SK-N-MC (cell line): ENCODE measurements at regions not wholly inside any gene's neighbourhood (a gene's known extent, or its start where the extent isn't known, plus 50 kb on each side); places are given as distances from the start of the nearest gene placed in this dataset.

Experiments
- EZH2 ChIP-seq: fragments of 200-600 bp; sonication (generic); IDR thresholded peaks from one replicate; pipeline ENCODE4 v1.6.1; 2017; ENCODE audit warnings: antibody characterized with exemption
- POLR2AphosphoS5 ChIP-seq: IDR thresholded peaks from 2 replicates; pipeline ENCODE4 v1.6.1; 2012; ENCODE audit warnings: mild to moderate bottlenecking, low read depth, low read length, borderline replicate concordance

DNA sequence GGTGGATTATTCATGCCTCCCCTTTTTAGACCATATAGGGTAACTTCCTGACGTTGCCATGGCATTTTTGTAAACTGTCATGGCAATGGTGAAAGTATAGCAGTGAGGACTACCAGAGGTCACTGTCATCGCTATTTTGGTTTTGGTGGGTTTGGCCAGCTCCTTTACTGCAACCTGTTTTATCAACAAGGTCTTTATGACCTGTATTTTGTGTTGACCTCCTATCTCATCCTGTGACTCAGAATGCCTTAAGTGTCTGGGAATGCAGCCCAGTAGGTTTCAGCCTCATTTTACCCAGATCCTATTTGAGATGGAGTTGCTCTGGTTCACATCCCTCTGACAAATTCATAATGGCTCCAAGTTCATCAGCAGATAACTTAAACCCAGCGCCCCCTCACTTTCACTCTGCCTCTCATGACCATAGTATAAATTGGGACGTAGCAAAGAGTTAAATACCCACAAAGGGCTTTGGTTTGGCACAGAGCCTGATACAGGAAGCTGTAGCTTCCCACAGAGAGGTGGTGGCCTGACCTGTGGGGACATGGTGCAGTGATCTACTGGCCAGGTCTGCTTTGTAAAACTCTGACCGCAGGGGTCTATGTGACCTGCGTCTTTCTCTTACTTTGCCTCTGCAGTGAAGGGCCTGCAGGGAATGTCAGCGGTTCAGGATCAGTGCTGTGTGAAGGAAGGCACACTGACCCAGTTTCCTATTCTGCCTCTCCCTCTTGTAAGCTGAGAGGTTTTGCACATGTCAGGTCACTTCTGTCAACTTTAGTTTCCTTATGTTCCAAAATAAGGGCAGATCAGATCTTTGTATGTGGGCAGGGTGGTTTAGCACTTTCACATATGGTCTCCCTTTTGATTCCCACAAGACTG, 78.1 kb upstream of the ZNF644 start:
- TF ChIP-seq EZH2 (no peak), POLR2AphosphoS5 (no peak)
